SK-N-MC (cell line): ENCODE measurements at regions not wholly inside any gene's neighbourhood (a gene's known extent, or its start where the extent isn't known, plus 50 kb on each side); places are given as distances from the start of the nearest gene placed in this dataset.

Experiments
- EZH2 ChIP-seq: fragments of 200-600 bp; sonication (generic); IDR thresholded peaks from one replicate; pipeline ENCODE4 v1.6.1; 2017; ENCODE audit warnings: antibody characterized with exemption
- FOXP2 ChIP-seq: optimal IDR thresholded peaks from 2 replicates; pipeline ENCODE3; 2011; ENCODE audit warnings: mild to moderate bottlenecking, moderate library complexity; ENCODE audit not compliant: insufficient read depth; ENCODE audit errors: extremely low read length, control extremely low read depth
- POLR2AphosphoS5 ChIP-seq: IDR thresholded peaks from 2 replicates; pipeline ENCODE4 v1.6.1; 2012; ENCODE audit warnings: mild to moderate bottlenecking, low read depth, low read length, borderline replicate concordance

DNA sequence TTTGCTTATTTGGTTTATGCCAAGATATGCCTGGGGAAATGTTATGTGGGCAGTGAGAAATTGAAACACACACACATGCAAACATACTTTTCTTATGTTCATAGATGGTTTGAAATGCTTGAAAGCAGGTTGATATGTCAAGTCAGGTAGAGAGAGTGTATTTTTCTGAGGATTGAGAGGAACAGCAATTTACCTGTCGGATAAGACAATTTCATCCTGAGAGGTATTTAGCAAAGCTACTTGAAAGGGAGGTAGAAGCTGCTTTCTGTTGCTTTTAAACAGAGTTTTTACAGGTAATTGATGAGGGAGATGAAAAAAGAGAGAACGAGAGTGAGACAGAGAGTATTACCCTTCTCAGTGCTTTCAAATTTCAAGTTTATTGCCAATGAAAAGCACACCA, 854.3 kb downstream of the CDH8 start:
- no peak for TF ChIP-seq FOXP2
- TF ChIP-seq POLR2AphosphoS5: no peak
- no peak for TF ChIP-seq EZH2
